Right lobe of liver (tissue), 6 donors: ENCODE measurements at regions not wholly inside any gene's neighbourhood (a gene's known extent, or its start where the extent isn't known, plus 50 kb on each side); places are given as distances from the start of the nearest gene placed in this dataset.

ENCODE experiments used
- ATAC-seq, 4 donors: fragments of 200-7000 bp; cut with Tn5 transposase; one replicate each; pipeline ENCODE4 v1.9.1; 2020; ENCODE audit warnings: mild to moderate bottlenecking in 4 of 4, moderate library complexity in 4 of 4
- DNase-seq, 3 donors: peaks; one replicate each; pipeline ENCODE4 v3.0.0-alpha.2; 2020
- H3K27ac ChIP-seq, 3 donors: fragments of 200-600 bp; one replicate each; pipeline ENCODE4 v1.8.0; 2022
- H3K27me3 ChIP-seq, 2 donors: fragments of 200-600 bp; one replicate each; pipeline ENCODE4 v1.8.0; 2022
- H3K36me3 ChIP-seq, 4 donors: fragments of 200-600 bp; sonication (generic) in 1 of 4; one replicate each; pipeline versions ENCODE4 v1.5.1 to v1.8.0; 2017 to 2022; ENCODE audit warnings: control low read depth in 1 of 4
- H3K4me1 ChIP-seq, 4 donors: fragments of 200-600 bp; sonication (generic) in 1 of 4; one replicate each; pipeline versions ENCODE4 v1.5.1 to v1.8.0; 2017 to 2022; ENCODE audit warnings: control low read depth in 1 of 4
- H3K4me3 ChIP-seq, 3 donors: fragments of 200-600 bp; one replicate each; pipeline ENCODE4 v1.8.0; 2022
- H3K9me3 ChIP-seq, 4 donors: fragments of 200-600 bp; sonication (generic) in 1 of 4; one replicate each; pipeline versions ENCODE4 v1.5.1 to v1.8.0; 2017 to 2022; ENCODE audit warnings: control low read depth in 1 of 4
- POLR2A ChIP-seq: fragments of 450-650 bp; IDR thresholded peaks from one replicate; pipeline ENCODE4 v1.6.1; 2017; ENCODE audit warnings: antibody characterized with exemption, mild to moderate bottlenecking
- WGBS: methylation state at CpG from one replicate; pipeline ENCODE4 v1.1.6; 2018; ENCODE audit warnings: low coverage, low lambda C conversion rate; ENCODE audit not compliant: insufficient coverage; ENCODE audit errors: missing lambda C conversion rate; 5-methylcytosine and 5-hydroxymethylcytosine counted together
- intact Hi-C, 2 donors: fragments of 100-400 bp; cut with DNase I; formaldehyde crosslinking; loops; one replicate each; pipeline versions ENCODE4 v1.11.2 to v1.14.1; 2022
- TF ChIP-seq, protein P1 (sequence below), 4 donors: fragments of 200-600 bp in 3 of 4; fragments of 450-650 bp in 1 of 4; IDR thresholded peaks; one replicate each; pipeline versions ENCODE4 v1.5.1 to v1.8.0; 2016 to 2022; ENCODE audit warnings: antibody characterized with exemption in 4 of 4, mild to moderate bottlenecking in 2 of 4
- donor health status: DM: no; HTN: yes; CAD: no.
- donor health status: DM: no; HTN: no; CAD: no.
- donor health status: DM: no; HTN: no; CAD: no.
- donor health status: DM: no; HTN: yes; CAD: no.
- donor health status: DM: no; HTN: yes; CAD: no.

DNA sequence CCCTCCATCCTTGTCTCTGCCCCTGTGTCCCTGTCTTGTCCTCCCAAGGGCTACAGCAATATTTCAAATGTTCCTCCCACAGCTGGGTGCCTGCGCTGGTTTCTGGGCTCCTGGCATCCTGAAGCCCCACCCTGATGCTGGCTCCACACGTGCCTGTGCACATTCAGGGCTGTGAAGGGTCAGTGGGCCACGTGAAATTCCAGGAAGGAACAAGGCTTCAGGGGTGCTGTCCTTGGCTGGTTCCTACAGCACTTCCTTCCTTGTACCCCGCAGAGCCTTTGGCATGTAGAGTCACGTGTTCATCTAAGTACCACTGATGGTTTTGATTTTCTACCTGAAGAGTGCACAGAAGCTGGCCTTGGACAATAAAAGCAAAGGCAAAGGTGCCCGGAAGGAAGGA, 57.7 kb upstream of the NLK start:
- 47% methylated on average over 6 of the region's 6 CpGs for WGBS
- TF ChIP-seq POLR2A = no peak
- TF ChIP-seq, protein P1, sequence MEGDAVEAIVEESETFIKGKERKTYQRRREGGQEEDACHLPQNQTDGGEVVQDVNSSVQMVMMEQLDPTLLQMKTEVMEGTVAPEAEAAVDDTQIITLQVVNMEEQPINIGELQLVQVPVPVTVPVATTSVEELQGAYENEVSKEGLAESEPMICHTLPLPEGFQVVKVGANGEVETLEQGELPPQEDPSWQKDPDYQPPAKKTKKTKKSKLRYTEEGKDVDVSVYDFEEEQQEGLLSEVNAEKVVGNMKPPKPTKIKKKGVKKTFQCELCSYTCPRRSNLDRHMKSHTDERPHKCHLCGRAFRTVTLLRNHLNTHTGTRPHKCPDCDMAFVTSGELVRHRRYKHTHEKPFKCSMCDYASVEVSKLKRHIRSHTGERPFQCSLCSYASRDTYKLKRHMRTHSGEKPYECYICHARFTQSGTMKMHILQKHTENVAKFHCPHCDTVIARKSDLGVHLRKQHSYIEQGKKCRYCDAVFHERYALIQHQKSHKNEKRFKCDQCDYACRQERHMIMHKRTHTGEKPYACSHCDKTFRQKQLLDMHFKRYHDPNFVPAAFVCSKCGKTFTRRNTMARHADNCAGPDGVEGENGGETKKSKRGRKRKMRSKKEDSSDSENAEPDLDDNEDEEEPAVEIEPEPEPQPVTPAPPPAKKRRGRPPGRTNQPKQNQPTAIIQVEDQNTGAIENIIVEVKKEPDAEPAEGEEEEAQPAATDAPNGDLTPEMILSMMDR (IDR thresholded peaks at IDR 0.05) = no peak
- peak; percentile 39 to 73 (median 61) for ATAC-seq
- intact Hi-C loops = no loop called here
- Histone ChIP-seq H3K27me3 (no peaks in the 10 kb centered on the region), H3K36me3 (no peaks in the 10 kb centered on the region), H3K27ac (peak overlapping the region in 1 of 3 donors; percentile 10), H3K4me1 (no peaks in the 10 kb centered on the region), H3K9me3 (no peaks in the 10 kb centered on the region), H3K4me3 (no peak overlapping the region)
- peak in 1 of 3 donors; percentile 28 for DNase-seq

DNA sequence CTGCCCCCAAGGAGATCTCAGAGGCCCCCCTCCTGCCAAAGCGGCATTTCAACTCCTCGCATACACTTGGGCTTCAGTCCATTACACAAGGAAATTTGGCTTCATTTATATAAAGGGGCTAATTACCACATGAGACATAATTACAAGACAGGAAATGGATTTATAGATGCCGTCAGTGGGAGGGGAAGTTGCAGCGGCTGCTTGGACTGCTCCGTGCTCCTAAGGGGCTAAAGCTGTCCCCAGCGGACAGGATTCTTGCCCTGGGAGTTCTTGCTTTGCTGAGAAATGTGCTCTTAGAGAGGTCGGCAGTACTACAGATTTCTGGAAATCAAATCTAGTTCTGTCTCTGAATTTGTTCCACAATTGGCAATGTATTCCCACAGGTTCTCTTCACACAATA, 57.2 kb upstream of the NLK start:
- intact Hi-C loops = no loop called here
- DNase-seq (peak in 1 of 3 donors; percentile 28), ATAC-seq (peak in 2 of 4 donors; percentile 59 to 62)
- WGBS = 64% methylated on average over 7 of the region's 7 CpGs
- Histone ChIP-seq H3K27ac (peak overlapping the region in 1 of 3 donors; percentile 10), H3K36me3 (no peaks in the 10 kb centered on the region), H3K4me1 (no peaks in the 10 kb centered on the region), H3K4me3 (no peak overlapping the region), H3K27me3 (no peaks in the 10 kb centered on the region), H3K9me3 (no peaks in the 10 kb centered on the region)
- TF ChIP-seq POLR2A = no peak
- TF ChIP-seq, protein P1 (IDR thresholded peaks at IDR 0.05) = no peak

DNA sequence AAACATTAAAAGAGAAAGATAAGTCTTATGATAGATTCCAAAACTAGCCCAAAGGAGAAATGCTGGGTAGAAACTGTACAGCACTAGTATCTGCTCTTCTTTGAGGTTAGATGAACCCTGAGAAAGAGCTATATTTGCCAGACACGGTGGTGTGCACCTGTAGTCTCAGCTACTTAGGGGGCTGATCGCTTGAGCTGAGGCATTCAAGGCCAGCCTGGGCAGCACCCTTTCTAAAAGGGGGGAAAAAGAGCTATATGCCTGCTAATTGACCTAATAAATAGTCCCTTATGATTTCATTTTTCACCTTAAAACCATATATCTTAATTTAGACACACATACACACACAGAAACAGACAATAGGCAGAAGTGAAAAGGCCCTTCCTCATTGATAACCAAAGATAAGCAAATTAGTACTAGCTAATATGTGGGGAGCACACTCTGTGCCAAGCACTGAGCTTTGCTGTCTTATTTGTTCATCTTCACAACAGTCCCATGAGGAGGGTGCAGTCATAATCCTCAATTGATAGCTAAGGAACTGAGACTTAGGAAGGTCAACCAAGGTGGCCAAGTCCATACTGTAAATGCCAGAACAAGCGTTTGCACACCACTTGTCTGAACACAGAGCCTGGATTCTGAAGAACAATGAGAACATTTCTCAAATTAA, 56.6 kb upstream of the NLK start:
- H3K4me3 ChIP-seq = no peak overlapping the region
- no peaks in the 10 kb centered on the region for H3K27me3 ChIP-seq

DNA sequence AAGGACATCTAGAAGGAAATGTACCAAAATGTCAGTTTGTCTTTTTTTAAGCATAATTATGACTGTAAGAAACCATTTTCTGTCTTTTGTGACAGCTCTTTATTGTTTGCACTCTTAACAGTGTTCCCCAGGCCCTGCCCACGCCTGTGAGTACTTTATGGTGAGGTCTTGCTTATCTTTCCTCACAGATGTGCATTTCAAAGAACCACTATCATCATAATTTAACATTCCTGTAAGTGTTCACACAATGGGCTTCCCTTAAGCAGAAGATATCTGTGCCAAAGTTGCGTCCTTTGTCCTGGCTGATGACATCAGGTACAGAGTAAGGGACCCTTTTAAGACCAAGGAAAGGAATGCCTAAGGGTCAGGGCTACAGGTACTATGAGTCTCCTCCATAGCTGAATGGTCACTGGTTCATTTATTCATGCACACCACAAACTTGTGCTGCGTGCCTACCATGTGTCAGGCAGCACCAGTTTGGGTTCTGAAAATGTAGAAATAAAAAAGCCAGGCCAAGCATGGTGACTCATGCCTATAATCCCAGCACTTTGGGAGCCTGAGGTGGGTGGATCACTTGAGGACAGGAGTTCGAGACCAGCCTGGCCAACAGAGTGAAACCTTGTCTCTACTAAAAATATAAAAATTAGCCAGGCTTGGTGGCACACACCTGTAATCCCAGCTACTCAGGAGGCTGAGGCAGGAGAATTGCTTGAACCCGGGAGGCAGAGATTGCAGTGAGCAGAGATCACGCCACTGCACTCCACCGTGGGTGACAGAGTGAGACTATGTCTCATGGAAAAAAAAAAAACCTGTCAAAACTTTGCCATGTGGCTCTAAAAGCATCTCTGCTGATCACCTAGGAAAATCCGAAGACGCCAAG, 55.4 kb upstream of the NLK start:
- TF ChIP-seq, protein P1 (IDR thresholded peaks at IDR 0.05) = no peak
- TF ChIP-seq POLR2A = no peak
- H3K27me3 ChIP-seq = no peaks in the 10 kb centered on the region
- 86% methylated on average over 8 of the region's 9 CpGs for WGBS

More for the DNA sequence above, 56.6 kb upstream of the NLK start:
- Histone ChIP-seq H3K36me3 (no peaks in the 10 kb centered on the region), H3K9me3 (no peaks in the 10 kb centered on the region), H3K4me1 (no peaks in the 10 kb centered on the region), H3K27ac (no peak overlapping the region)
- ATAC-seq (no peak), DNase-seq (no peak)
- no peak for TF ChIP-seq POLR2A
- TF ChIP-seq, protein P1 (IDR thresholded peaks at IDR 0.05) = no peak
- intact Hi-C loops = no loop called here
- WGBS = 52% methylated on average over 2 of the region's 3 CpGs

More for the DNA sequence above, 55.4 kb upstream of the NLK start:
- intact Hi-C loops = no loop called here
- H3K36me3 ChIP-seq = no peaks in the 10 kb centered on the region
- no peak overlapping the region for H3K27ac ChIP-seq
- ATAC-seq (peak in 1 of 4 donors; percentile 70), DNase-seq (no peak)
- H3K4me1 ChIP-seq = no peaks in the 10 kb centered on the region
- H3K4me3 ChIP-seq = no peak overlapping the region
- no peaks in the 10 kb centered on the region for H3K9me3 ChIP-seq
